GM10266 (cell line): ENCODE measurements at regions not wholly inside any gene's neighbourhood (a gene's known extent, or its start where the extent isn't known, plus 50 kb on each side); places are given as distances from the start of the nearest gene placed in this dataset.

Experiments
- DNase-seq: peaks from one replicate; pipeline ENCODE4 v3.0.0; 2012; ENCODE audit errors: extremely low spot score
- TF ChIP-seq, protein P1 (sequence below): IDR thresholded peaks from 2 replicates; pipeline ENCODE4 v1.5.1; 2012; ENCODE audit warnings: mild to moderate bottlenecking, low read depth; ENCODE audit not compliant: control insufficient read depth, insufficient read depth; ENCODE audit errors: missing control alignments

DNA sequence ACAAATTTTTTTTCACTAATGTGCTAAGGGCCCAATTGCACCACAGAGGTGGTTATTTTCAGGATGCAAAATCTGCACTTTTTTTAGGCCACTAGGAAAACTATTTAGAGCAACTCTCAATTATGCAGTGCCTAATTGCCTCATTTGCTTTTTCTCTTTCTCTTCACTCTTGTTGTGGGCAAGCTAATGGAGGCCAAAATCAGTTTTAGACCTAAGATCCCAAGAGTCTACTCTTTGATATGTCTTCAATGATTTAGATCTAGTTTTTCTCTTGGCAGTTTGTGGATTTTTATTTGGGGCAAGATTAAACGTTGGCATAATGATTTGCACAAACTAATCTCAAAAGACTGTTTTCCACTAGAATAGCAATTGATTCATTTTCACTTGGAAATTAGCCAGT lies 1996.9 kb downstream of the LRRC4C start:
- DNase-seq: no peak
- TF ChIP-seq, protein P1, sequence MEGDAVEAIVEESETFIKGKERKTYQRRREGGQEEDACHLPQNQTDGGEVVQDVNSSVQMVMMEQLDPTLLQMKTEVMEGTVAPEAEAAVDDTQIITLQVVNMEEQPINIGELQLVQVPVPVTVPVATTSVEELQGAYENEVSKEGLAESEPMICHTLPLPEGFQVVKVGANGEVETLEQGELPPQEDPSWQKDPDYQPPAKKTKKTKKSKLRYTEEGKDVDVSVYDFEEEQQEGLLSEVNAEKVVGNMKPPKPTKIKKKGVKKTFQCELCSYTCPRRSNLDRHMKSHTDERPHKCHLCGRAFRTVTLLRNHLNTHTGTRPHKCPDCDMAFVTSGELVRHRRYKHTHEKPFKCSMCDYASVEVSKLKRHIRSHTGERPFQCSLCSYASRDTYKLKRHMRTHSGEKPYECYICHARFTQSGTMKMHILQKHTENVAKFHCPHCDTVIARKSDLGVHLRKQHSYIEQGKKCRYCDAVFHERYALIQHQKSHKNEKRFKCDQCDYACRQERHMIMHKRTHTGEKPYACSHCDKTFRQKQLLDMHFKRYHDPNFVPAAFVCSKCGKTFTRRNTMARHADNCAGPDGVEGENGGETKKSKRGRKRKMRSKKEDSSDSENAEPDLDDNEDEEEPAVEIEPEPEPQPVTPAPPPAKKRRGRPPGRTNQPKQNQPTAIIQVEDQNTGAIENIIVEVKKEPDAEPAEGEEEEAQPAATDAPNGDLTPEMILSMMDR: no peak

DNA sequence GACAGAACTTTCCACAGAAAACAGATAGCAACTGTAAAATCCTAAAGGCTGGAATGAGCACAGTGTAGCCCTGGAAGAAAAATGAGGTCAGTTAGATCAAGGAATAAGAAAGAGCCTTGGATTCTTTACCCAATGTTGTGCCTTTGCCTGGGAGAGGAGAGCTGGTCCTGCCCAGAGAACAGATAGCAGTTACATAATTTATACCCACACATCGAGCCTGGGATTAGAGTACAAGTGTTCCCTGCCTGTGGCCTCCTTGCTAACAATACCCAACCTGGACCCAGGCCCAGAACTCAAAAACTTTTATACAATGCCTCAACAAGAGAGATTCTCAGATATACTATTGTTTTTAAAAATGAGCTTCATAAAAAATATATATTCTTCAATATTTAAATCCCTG lies 1998.4 kb downstream of the LRRC4C start:
- no peak for DNase-seq
- TF ChIP-seq, protein P1: no peak

DNA sequence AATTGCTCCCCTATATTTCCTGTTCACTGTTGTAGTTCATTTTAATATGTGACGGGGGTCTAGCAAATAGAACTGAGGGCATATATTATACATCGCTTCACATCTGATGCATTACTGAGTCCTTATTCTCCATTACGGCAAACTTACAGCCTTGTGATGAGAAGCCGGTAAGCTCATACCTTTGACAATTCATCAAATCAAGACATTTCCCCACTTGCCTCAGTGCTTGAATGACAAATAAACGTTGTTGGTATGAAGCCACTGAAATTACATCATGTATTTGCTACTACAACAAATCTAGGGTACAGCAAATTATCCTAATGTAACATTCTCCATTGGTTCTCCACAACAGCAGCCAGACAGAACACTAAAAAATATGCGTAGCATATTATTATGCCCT lies 1999.8 kb downstream of the LRRC4C start:
- TF ChIP-seq, protein P1: no peak
- DNase-seq: no peak

DNA sequence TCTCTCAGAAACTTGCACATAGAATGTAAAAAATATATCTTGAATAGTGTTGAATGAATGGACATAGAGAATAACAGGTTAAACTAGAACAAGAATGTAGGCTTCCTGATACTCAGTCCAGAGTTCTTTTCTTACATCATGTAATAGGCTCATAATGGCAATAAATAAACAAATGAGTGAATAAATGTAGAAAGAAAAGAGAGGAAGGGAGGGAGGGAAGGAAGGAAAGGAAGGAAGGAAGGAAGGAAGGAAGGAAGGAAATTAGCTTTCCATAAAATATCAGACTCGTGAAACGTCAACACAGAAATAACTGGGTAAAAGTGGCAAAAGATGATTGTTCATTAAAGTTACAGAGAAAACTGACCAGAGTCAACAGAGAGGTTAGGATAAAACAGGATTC lies 2001.0 kb downstream of the LRRC4C start:
- TF ChIP-seq, protein P1: no peak
- no peak for DNase-seq

DNA sequence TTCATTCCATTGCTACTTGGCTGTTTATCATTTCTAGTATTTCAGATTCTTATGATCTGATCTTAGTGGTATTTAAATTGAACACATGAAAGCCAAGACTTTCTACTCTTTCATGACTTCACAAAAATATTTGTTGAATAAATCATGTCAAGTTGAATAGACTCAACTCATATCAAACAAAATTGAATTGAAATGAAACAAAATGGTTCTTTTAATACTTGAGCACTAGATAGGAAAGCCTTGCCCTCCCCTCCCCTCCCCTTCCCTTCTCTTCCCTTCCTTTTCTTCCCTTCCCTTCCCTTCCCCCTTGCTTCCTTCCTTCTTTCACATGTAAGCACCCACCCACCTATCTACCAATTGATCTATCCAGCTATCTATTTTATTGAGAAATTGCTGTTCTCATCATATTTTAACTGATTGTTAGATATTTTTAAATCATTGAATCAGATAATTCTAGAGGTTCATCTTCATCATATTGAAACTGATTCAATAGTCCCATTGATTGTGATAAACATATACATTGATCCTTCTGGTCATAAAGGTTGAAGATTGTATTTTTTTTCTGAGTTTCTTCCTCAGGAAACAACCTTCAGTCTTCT lies 2015.9 kb downstream of the LRRC4C start:
- DNase-seq: no peak
- TF ChIP-seq, protein P1: no peak

DNA sequence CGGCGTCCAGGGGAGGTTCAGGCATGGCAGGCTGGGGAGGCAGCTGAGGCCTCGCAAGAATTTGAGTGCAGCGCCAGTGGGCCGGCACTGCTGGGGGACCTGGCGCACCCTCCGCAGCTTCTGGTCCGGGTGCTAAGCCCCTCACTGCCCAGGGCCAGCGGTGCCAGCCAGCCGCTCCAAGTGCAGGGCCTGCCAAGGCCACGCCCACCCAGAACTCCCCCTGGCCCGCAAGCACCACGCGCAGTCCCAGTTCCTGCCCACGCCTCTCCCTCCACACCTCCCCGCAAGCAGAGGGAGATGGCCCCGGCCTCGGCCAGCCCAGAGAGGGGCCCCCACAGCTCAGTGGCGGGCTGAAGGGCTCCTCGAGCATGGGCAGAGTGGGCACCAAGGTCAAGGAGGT lies 2017.3 kb downstream of the LRRC4C start:
- TF ChIP-seq, protein P1: no peak
- no peak for DNase-seq

DNA sequence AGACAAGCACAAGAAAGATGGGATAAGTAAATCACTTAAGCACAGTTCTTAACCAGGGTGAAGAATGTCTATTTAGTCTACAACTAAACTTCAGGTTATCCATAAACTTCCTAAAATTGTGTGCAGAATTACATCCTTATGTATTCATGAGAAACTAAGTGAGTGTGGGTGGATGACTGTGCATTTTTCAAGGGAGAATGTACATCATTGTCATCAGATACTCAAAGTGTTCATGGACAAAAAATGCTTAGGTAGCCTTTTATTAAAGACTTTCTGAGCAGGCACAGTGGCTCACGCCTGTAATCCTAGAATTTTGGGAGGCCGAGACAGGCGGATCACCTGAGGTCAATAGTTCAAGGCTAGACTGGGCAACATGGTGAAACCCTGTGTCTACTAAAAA lies 2023.8 kb downstream of the LRRC4C start:
- TF ChIP-seq, protein P1: no peak

More for the DNA sequence above, 2023.8 kb downstream of the LRRC4C start:
- no peak for DNase-seq
